ENCODE measurements at regions not wholly inside any gene's neighbourhood (a gene's known extent, or its start where the extent isn't known, plus 50 kb on each side); places are given as distances from the start of the nearest gene placed in this dataset.

GRCh38 chr12:58131986-58132755 lies 190.8 kb downstream of the ATP23 start:
- DNase-seq (ENCODE audit: low read depth, low spot score), result no peak

- DNase-seq (ENCODE audit: low read depth, low spot score), result no peak
Observed at GRCh38 chr12:58138424-58138823, 197.1 kb downstream of the ATP23 start.

GRCh38 chr12:58139894-58140293 lies 198.5 kb downstream of the ATP23 start:
- no peak for DNase-seq (ENCODE audit: low read depth, low spot score)

GRCh38 chr12:58140395-58140794 lies 199.0 kb downstream of the ATP23 start:
- DNase-seq (ENCODE audit: low read depth, low spot score), result no peak

- DNase-seq (ENCODE audit: low read depth, low spot score), result no peak
Observed at GRCh38 chr12:58142991-58143390, 201.6 kb downstream of the ATP23 start.

GRCh38 chr12:58143498-58143995 lies 202.2 kb downstream of the ATP23 start:
- DNase-seq (ENCODE audit: low read depth, low spot score), result no peak

- DNase-seq (ENCODE audit: low read depth, low spot score), result peak; percentile 82
Observed at GRCh38 chr12:58148405-58148804, 207.0 kb downstream of the ATP23 start.

GRCh38 chr12:58148976-58149375 lies 207.6 kb downstream of the ATP23 start:
- DNase-seq (ENCODE audit: low read depth, low spot score), result no peak

- DNase-seq (ENCODE audit: low read depth, low spot score), result no peak
Observed at GRCh38 chr12:58154359-58154758, 213.0 kb downstream of the ATP23 start.

GRCh38 chr12:58156697-58157096 lies 215.3 kb downstream of the ATP23 start:
- DNase-seq (ENCODE audit: low read depth, low spot score), result no peak

GRCh38 chr12:58159941-58160340 lies 218.6 kb downstream of the ATP23 start:
- DNase-seq (ENCODE audit: low read depth, low spot score), result no peak

GRCh38 chr12:58161773-58162172 lies 220.4 kb downstream of the ATP23 start:
- no peak for DNase-seq (ENCODE audit: low read depth, low spot score)

GRCh38 chr12:58163021-58163420 lies 221.7 kb downstream of the ATP23 start:
- no peak for DNase-seq (ENCODE audit: low read depth, low spot score)

- no peak for DNase-seq (ENCODE audit: low read depth, low spot score)
Observed at GRCh38 chr12:58166643-58167042, 225.3 kb downstream of the ATP23 start.

GRCh38 chr12:58167622-58168021 lies 226.3 kb downstream of the ATP23 start:
- DNase-seq (ENCODE audit: low read depth, low spot score), result no peak

- no peak for DNase-seq (ENCODE audit: low read depth, low spot score)
Observed at GRCh38 chr12:58169826-58170225, 228.5 kb downstream of the ATP23 start.

GRCh38 chr12:58171914-58172313 lies 230.5 kb downstream of the ATP23 start:
- DNase-seq (ENCODE audit: low read depth, low spot score), result peak; percentile 15

GRCh38 chr12:58172433-58173073 lies 231.2 kb downstream of the ATP23 start:
- DNase-seq (ENCODE audit: low read depth, low spot score), result no peak

GRCh38 chr12:58174316-58174715 lies 232.9 kb downstream of the ATP23 start:
- no peak for DNase-seq (ENCODE audit: low read depth, low spot score)

- DNase-seq (ENCODE audit: low read depth, low spot score), result no peak
Observed at GRCh38 chr12:58176296-58176869, 235.0 kb downstream of the ATP23 start.

- no peak for DNase-seq (ENCODE audit: low read depth, low spot score)
Observed at GRCh38 chr12:58177366-58177765, 236.0 kb downstream of the ATP23 start.

- no peak for DNase-seq (ENCODE audit: low read depth, low spot score)
Observed at GRCh38 chr12:58184212-58184611, 242.8 kb downstream of the ATP23 start.

- no peak for DNase-seq (ENCODE audit: low read depth, low spot score)
Observed at GRCh38 chr12:58186401-58186800, 245.0 kb downstream of the ATP23 start.
